Hematopoietic multipotent progenitor cell (in vitro differentiated cells): ENCODE measurements at regions not wholly inside any gene's neighbourhood (a gene's known extent, or its start where the extent isn't known, plus 50 kb on each side); places are given as distances from the start of the nearest gene placed in this dataset.

Experiments used
- DNase-seq, 3 donors: peaks; one replicate each; pipeline ENCODE4 v3.0.0-alpha.2; 2011 to 2015; ENCODE audit warnings: low read depth in 2 of 3, low spot score in 2 of 3

GRCh38 chr14:71321574-71322315, 414.5 kb downstream of the PCNX1 start:
- peak in 1 of 3 donors; percentile 11 for DNase-seq

DNA sequence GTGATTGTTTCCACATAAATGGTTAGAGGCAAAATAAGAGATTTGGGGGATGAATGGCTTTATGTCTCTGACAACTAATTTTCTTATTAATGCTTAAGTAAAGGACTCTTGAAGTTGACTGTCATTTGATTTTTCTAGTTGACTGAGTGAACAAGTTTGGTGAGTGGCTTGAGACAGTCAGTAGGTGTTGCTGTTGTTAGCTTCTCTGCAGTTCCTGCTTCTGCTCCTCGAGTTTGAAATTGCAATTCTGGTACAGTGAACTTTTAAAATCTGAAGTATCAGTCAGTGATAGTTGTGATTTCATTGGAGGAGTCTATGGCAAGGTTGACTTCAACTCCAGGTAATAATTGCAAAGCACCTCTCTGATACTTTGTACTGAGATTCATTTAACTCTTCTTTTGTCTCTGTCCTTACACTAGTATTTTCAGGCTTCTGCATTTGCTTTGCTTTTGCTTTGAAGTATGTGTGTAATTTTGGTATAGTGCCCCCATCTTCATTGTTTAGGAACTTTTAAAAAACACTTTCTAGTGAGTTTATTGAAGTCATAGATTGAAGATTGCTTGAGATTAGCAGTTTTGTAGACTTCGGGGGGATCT, 415.5 kb downstream of the PCNX1 start:
- DNase-seq = peak in 2 of 3 donors; percentile 46 to 73

DNA sequence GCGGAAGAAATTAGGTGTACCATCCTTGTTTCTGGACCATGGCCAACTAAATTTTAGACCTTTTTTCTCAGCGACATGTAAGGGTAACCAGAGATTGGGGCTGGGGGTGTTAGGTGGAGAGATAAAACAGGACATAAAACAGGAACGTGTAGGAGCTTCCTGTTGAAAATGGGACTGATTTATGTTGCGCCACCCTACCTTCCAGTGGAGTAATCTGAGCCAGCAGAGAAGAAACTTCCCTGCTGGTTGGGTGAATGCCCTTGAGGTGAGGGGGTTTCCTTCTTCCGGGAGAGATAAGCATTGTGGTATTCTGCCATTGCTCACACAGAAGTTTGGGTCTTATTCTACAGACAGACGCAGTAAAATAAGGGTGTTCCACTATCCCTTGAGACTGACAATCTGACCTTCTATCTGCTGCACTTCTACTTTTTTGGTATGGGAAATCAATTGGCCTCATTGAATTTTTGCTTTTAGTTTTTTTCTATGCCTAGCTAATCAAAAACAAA, 417.6 kb downstream of the PCNX1 start:
- DNase-seq = peak in 2 of 3 donors; percentile 75 to 78

DNA sequence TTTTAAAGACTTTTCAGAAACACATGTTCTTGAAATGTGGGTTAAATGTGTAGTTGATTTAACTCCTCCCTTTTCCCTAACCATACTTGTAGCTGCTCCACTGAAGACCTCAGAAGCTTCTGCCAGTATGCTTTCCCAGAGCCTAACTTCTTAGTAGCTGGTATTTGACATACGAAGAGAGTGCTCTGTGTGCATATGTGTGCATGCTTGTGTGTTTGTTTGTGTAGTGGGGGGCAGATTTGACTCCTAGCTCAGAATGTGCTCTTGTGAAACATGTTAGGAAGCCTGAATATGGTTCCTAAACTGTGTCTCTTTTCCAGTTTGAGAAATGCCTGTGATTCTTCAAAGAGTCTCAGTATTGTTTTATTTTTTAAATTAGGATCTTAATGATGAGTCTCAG, 420.4 kb downstream of the PCNX1 start:
- no peak for DNase-seq

- peak in 1 of 3 donors; percentile 56 for DNase-seq
Measured at GRCh38 chr14:71328183-71328582, 420.9 kb downstream of the PCNX1 start.

DNA sequence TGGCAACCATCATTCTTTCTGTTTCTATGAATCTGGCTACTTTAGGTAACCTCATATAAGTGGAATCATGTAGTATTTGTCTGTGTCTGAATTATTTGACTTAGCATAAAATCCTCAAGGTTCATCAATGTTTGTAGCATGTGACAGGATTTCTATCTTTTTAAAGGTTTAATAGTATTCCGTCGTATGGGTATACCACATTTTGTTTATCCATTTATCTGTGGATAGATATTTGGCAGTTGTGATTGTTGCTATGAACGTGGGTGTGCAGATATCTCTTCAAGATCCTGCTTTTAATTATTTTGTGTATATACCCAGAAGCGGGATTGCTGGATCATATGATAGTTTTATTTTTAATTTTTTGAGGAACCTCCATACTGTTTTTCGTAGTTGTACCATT, 421.7 kb downstream of the PCNX1 start:
- DNase-seq = no peak

- no peak for DNase-seq
Measured at GRCh38 chr14:71331403-71331802, 424.1 kb downstream of the PCNX1 start.

DNA sequence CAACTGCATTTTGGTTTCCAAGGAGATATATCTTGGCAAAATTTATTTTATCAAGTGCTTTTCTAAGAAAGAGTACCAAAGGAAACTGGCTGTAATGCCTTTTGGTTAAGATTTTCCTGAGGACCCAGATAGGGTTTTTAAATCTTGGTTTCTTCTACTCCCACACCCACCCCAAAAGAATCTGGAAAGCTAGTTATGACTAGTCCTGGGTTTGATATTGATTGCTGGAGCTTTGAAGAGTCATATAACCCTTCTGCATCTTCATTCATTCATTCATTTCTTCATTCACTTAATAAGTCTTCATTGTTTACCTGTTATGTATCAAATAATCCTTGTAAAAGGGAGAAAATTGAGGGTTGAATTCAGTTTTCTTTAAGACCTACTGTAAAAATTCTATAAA, 425.2 kb downstream of the PCNX1 start:
- DNase-seq = no peak

GRCh38 chr14:71333705-71334104, 426.4 kb downstream of the PCNX1 start:
- no peak for DNase-seq

GRCh38 chr14:71336489-71337192, 429.4 kb downstream of the PCNX1 start:
- DNase-seq = no peak

DNA sequence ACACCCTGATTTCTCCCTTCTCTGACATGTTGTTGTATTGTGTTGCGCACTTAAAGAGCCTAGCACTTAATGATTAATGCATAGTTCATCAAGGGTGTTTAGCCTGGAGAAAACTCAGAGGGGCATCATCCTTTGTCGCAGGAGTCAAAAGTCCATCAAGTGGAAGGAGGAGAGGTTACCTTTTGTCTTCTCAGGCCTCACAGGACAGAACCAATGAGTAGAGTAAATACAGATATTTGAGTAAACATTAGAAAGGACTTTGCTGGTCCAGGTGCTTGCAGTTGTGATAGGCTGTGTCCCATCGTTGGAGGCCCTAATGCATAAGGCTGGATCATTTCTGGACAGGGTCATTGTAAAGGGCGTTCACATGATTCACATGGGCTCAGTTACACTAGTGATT, 430.9 kb downstream of the PCNX1 start:
- no peak for DNase-seq

- peak in 1 of 3 donors; percentile 13 for DNase-seq
Measured at GRCh38 chr14:71339650-71340415, 432.6 kb downstream of the PCNX1 start.

DNA sequence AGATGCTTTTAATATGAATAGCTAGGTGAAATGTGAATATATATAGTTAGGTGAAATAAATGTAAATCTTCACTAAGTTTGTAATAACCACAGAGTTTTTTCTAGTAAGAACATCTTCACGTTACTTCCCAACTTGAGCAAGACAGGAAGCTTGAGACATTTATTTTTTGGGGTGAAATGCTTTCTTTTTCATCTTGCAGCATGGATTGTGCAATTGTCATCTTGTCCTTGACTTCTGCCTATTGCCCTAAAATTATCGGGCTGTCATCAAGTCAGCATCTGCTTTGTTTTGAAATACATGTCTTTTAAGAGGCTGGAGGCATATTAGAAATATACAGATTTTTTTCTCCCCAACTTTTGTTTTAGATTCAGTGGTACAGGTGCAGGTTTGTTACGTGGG, 433.9 kb downstream of the PCNX1 start:
- DNase-seq = peak in 1 of 3 donors; percentile 14

DNA sequence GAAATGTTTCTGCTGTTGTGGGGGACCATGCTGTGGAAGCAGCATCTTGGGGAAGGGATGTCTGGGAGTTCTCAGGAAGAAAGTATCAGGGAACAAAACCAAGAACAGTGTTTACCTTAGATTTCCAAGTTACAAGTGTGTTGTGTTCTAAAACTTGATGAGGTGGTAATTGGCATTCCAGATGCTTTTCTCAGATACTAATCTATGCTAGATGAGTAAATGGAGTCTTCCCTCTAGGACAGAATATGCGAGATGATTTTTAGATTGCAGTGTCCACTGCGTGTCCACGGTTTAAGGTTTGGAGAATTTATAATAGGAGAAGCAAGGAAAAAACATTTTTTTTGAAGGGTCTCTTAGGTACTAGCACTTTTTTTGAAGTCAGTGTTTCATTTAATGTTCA, 436.5 kb downstream of the PCNX1 start:
- no peak for DNase-seq

DNA sequence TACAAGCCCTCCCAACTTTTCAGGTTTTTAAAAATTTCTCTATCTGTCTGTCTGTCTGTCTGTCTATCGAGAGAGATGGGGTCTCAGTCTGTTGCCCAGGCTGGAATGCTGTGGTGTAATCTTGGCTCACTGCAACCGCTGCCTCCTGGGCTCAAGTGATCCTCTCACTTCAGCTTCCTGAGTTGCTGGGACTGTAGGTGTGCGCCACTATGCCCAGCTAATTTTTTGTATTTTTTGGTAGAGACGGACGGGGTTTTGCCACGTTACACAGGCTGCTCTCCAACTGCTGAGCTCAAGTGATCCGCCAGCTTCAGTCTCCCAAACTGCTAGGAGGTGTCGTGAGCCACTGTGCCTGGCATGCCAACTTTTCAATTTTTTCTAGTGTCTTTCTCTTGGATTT, 437.2 kb downstream of the PCNX1 start:
- DNase-seq = no peak

GRCh38 chr14:71346685-71347084, 439.4 kb downstream of the PCNX1 start:
- no peak for DNase-seq

DNA sequence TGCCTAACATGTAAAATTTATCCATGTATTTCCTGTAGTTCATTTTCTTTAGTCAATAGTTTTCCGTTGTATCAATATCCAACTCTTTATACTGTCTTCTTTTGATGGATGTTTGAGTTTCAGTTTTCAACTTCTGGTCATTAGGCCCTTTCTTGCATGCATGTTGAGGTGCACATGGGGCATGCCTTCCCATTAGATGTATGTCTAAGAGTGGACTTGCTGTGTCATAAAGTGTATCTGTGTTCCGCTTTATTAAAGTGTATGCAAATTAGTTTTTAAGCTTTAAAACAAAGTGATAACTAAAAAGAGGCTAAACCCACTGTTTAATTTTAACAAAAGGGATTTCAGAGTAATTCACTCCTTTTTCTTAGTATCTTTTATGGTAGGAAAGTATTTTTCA, 441.1 kb downstream of the PCNX1 start:
- DNase-seq = no peak

- DNase-seq = no peak
Measured at GRCh38 chr14:71348817-71349216, 441.6 kb downstream of the PCNX1 start.

GRCh38 chr14:71354142-71354541, 446.9 kb downstream of the PCNX1 start:
- no peak for DNase-seq

GRCh38 chr14:71354801-71355200, 447.5 kb downstream of the PCNX1 start:
- DNase-seq = no peak
